ENCODE measurements at regions not wholly inside any gene's neighbourhood (a gene's known extent, or its start where the extent isn't known, plus 50 kb on each side); places are given as distances from the start of the nearest gene placed in this dataset.
A peak's percentile ranks its signal among the peaks of the same experiment; 100 is the strongest.

DNA sequence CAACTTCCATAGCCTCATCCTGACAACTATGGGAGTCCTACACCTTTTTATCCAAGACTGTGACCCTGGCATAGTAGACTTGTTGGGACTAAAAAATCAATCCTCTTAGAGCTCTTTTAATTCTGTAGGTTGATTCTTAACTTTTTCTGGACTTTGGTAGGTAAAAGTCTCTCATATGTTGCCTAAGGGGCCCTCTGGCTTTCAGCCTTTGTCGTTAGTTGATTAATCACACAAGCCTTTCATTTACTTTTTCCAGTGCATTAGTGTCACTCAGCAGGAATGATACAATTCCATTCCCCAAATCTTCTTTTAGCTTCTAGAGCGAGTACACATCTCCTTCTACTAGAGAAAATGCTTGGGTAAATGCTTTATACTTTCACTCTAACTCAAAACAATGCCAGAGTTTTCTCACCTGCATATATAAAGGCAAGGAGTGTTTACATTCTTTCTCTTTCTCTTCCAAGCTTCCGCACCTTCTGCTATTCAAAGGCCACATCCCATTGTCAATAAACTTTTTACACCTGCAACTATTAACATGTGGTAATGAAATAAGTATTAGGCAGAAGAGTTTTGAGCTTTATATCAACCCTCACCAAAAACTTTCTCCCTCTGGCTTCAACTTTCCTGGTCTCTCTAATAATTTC lies 516.6 kb downstream of the FAM181B start:
- Histone ChIP-seq H4K20me1 (ENCODE audit: control insufficient read depth, insufficient read depth, insufficient read length) (no peaks in the 10 kb centered on the region), H3K14ac (ENCODE audit: insufficient read depth, low read length) (no peak overlapping the region), H3K23ac (ENCODE audit: insufficient read length, low read depth, low read length) (no peak overlapping the region), H3K27ac (ENCODE audit: insufficient read length, low read depth, low read length) (no peak overlapping the region), H3K4ac (ENCODE audit: low read depth, low read length) (no peak overlapping the region), H2BK20ac (ENCODE audit: low read depth, low read length, poor library complexity, severe bottlenecking) (no peak overlapping the region), H3T11ph (ENCODE audit: low read length) (no peak overlapping the region), H3K18ac (ENCODE audit: insufficient read length, low read depth, low read length) (no peak overlapping the region), H2AK5ac (ENCODE audit: insufficient read length, low read length) (no peak overlapping the region), H2BK5ac (ENCODE audit: insufficient read length, low read length) (no peak overlapping the region), H3K9me3 (ENCODE audit: control insufficient read depth, low read depth, low read length) (no peaks in the 10 kb centered on the region), H3K27me3 (ENCODE audit: insufficient read depth, low read length) (no peaks in the 10 kb centered on the region), H3K4me1 (ENCODE audit: insufficient read depth, low read length) (no peaks in the 10 kb centered on the region), H3K79me2 (ENCODE audit: insufficient read depth, low read length) (no peaks in the 10 kb centered on the region), H3K9ac (ENCODE audit: extremely low read depth, insufficient read length, low read length) (no peak overlapping the region), H3K56ac (ENCODE audit: insufficient read length, low read depth, low read length) (no peak overlapping the region), H3K4me2 (ENCODE audit: insufficient read depth, insufficient read length, low read length) (no peak overlapping the region), H3K23me2 (ENCODE audit: insufficient read length, low read depth, low read length, poor library complexity, severe bottlenecking) (no peaks in the 10 kb centered on the region), H2BK120ac (ENCODE audit: low read depth, low read length, poor library complexity, severe bottlenecking) (no peak overlapping the region), H4K91ac (ENCODE audit: insufficient read length, low read depth, low read length) (no peak overlapping the region), H4K5ac (ENCODE audit: insufficient read length, low read depth, low read length) (no peak overlapping the region), H2AFZ (ENCODE audit: low read length) (no peak overlapping the region), H4K8ac (replicated peaks; ENCODE audit: insufficient read length, low read depth, low read length) (no peak overlapping the region), H2BK15ac (ENCODE audit: low read depth, low read length) (no peak overlapping the region), H2BK12ac (ENCODE audit: insufficient read length, low read depth, low read length) (no peak overlapping the region), H3K79me1 (ENCODE audit: insufficient read depth, low read depth, low read length, poor library complexity, severe bottlenecking) (no peaks in the 10 kb centered on the region)
- H3K36me3 Mint-ChIP-seq (ENCODE audit: insufficient read depth in 1 of 3, low read depth in 3 of 3) = no peaks in the 10 kb centered on the region
- H3K9me3 Mint-ChIP-seq = no peaks in the 10 kb centered on the region
- no peak for DNase-seq
- H3K27me3 Mint-ChIP-seq (ENCODE audit: low read depth) = no peaks in the 10 kb centered on the region
- H3K4me3 Mint-ChIP-seq = no peak overlapping the region
- peaks cover 18 to 21% of the 10 kb centered on the region in 2 experiments for H3K4me1 Mint-ChIP-seq
- H3K27ac Mint-ChIP-seq = peak overlapping the region in 1 of 3 experiments; percentile 92; a peak in 3 of 7 replicates
- WGBS (ENCODE audit: extremely low coverage, insufficient read length, low lambda C conversion rate) = no CpG with 5 or more reads among the region's 3 CpGs
- TF ChIP-seq, protein P1, sequence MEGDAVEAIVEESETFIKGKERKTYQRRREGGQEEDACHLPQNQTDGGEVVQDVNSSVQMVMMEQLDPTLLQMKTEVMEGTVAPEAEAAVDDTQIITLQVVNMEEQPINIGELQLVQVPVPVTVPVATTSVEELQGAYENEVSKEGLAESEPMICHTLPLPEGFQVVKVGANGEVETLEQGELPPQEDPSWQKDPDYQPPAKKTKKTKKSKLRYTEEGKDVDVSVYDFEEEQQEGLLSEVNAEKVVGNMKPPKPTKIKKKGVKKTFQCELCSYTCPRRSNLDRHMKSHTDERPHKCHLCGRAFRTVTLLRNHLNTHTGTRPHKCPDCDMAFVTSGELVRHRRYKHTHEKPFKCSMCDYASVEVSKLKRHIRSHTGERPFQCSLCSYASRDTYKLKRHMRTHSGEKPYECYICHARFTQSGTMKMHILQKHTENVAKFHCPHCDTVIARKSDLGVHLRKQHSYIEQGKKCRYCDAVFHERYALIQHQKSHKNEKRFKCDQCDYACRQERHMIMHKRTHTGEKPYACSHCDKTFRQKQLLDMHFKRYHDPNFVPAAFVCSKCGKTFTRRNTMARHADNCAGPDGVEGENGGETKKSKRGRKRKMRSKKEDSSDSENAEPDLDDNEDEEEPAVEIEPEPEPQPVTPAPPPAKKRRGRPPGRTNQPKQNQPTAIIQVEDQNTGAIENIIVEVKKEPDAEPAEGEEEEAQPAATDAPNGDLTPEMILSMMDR (conservative IDR thresholded peaks at IDR 0.05) = no peak

Measured in H9 (cell line).